OCI-M1 (cell line): ENCODE measurements at regions not wholly inside any gene's neighbourhood (a gene's known extent, or its start where the extent isn't known, plus 50 kb on each side); places are given as distances from the start of the nearest gene placed in this dataset.

Experiments used
- DNase-seq: peaks from one replicate; lab custom pipeline; 2025; lab: John Stamatoyannopoulos, UW

DNA sequence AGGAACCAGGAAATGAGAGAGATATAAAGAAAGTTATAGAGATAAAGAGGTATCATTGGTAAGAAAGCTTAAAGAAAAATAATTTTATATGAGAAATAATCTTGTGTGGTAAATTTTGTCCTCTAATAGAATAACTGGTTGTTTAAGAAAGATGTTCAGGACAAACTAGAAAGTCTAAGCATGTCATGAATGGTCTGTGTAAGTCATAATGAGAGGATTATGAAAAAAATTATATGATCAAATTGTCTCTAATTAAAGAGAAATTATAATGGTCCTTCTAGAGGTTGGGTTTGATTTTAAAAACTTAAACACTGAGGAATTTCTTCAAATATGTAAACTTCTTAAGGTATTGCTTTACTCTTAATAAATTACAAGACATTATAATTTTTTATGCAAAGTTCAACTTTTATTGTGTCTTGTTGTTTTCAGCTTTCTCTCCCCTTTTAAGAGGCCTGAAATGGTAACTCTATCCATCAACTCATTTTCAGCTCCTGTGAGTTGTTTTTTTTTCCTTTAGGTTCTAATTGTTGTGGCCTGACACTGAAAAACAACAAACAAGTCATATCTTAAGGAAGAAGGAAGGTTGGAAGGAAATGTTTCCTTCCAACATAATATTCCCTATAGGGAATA lies 88.2 kb upstream of the CNOT2 start:
- peak; percentile 67 for DNase-seq

DNA sequence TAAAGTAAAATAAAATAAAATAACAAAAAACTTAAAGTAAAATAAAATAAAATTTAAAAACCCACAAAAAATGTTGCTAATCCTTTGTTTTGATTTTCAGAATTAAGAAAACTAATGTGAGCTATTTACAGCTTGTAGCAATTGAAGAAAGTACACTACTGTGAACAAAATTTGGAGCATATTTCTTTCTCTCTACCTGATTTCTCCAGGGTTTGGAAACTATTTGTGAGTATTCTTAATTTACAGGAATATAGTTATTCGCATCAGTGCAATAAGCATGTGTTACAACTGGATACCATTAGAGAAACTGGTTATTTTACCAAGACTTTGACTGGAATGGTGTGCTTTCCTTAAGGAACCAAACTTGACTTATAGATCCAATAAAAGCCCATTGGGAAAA lies 86.1 kb upstream of the CNOT2 start:
- no peak for DNase-seq

DNA sequence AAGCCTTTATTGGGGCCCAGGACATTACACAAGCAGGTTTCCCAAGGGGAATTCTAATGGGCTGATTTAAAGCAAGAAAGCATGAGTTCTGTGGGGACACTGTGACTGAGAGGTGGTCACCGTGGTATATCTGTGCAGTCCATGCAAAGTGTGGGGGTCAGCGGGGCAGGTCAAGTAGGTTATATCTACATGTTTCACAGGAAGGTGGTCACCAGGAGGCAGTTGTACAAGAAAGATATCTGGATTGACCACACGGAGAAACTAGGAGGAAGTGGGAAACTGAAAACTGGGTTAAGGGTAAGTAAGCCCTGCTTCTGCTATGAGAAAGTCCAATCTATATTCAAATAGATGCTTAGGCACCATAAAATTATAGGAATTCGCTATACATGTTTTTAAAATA lies 77.8 kb upstream of the CNOT2 start:
- peak; percentile 87 for DNase-seq

DNA sequence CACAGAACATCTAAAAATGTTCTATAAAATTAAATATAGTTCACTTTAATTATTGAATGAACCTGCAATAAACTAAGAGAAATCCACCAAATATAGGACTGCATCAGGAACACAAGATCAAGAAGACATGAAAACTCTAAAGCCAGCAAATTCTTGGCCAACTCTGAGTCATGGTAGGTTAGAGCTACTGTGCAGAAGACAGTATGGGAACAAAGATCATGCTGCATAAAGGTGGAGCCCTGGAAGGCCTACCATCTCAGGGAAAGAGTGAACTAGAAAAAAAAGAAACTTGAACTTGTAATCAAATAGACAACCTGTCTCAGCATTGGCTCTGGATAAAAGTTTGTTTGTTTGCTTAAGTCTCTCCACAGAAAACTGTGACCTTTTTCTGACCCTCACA lies 66.9 kb upstream of the CNOT2 start:
- DNase-seq = no peak

DNA sequence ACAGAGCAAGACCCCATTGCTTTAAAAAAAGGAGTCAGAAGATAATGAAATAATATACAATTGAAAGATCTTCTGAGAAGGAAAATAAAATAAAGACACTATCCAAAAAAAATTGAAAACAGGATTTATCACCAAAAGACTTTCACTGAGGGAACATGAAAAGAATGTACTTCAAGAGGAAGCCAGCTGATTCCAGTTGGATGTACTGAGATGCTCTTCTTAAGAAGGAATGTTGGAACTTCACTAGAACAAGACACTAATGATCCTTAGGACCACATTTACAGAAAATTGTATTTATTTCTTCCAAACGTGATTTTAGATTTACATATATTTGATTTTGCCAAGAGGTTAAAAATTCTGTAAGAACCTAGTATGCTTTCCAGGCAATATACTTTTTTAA lies 65.6 kb upstream of the CNOT2 start:
- DNase-seq = no peak

DNA sequence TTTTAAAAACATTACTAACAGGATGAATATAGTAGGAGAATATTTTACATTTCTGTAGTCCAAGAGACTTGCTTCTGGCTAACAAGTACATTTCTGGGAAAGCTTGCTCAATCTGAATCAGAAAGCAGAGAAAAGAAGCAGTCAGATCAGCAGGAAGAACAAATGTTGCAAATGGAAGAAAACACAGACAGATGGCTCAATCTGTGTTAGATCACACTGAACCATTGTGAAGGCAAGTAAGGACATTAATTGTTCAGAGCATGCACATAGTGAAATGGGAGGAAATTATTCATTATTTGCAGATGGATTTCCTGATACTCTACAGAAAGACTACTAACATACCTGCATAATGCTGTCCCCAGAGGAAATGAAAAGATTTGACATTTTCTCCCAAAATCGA lies 65.2 kb upstream of the CNOT2 start:
- no peak for DNase-seq

DNA sequence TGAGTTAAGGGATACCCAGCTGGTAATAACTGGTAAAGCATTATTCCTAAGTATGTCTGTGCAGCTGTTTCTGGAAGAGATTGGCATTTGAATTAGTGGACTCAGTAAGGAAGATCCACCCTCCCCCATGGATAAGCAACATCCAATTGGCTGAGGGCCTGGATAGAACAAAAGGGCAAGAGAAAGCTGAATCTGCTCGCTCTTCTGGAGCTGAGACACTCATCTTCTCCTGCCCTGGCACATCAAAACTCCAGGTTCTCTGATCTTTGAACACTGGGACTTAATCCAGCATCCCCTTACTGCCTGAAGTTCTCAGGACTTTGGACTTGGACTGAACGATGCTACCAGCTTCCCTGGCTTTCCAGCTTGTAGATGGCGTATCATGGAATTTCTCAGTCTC lies 63.1 kb upstream of the CNOT2 start:
- no peak for DNase-seq

DNA sequence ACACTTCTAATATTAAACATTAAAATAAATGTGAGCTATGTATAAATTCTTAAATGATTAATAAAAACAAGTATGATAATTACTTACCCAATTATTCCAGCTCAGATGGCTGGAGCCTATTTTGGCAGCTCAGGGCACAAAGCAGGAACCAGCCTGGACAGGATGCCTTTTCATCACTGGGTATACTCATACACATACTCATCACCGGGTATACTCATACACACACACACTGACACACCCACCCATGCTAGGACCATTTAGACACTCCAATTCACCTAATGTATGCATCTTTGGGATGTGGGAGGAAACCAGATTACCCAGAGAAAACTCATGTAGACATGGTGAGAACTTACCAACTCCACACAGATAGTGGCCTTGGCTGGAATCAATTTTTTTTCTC lies 57.9 kb upstream of the CNOT2 start:
- no peak for DNase-seq

DNA sequence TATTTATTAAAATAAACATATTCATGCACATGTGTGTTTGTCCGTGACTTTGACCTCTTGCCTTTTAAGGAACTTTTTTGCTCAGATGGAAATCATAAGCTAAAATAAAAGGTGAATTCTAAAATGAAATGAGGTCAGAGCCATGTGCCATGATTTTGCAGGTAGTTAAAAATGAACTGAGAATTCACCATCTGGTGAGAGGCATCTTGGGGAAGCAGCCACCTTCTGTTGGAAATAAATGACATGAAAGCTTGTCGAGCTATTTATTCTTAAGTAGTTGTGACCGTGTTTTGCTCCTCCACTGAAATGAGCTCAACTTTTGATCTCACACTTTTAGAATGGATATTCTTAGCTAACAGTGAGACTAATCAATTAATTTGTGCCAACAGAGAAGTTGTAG lies 56.8 kb upstream of the CNOT2 start:
- DNase-seq = no peak

DNA sequence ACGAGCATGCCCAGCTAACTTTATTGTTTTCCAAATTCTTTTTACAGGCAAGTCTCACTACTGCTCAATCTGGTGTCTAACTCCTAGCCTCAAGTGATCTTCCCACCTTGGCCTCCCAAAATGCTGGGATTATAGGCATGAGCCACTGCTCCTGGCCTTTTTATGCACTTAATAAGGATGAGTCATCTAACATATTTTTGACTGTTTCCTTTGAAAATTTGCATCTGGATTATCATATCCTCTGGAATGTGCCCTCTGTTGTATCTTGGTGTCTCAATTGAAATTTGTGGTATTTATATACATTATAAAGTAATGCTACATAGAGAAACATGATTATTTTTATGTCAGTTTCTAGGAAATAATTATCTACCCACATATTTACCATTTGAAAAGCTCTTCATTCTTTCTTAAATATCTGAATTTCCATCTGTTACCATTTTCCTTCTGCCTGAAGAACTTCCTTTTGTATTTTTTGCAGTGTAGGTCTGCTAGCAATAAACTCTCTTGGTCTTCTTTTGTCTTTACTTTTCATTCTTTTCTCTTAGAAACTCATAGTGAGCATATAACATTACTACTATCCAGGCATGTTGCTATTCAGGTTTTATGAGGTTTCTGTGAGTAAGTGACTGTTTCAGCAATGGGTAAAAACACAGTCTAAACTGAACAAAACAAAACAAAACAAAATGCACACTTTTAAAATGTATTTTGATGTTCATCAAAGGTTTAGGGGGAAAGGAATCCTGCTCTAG lies 52.8 kb upstream of the CNOT2 start:
- no peak for DNase-seq
